Glomerular visceral epithelial cell (primary cell): ENCODE measurements at regions not wholly inside any gene's neighbourhood (a gene's known extent, or its start where the extent isn't known, plus 50 kb on each side); places are given as distances from the start of the nearest gene placed in this dataset.

Experiments used
- DNase-seq: peaks from one replicate; pipeline ENCODE4 v3.0.0-alpha.2; 2016; ENCODE audit errors: extremely low spot score

DNA sequence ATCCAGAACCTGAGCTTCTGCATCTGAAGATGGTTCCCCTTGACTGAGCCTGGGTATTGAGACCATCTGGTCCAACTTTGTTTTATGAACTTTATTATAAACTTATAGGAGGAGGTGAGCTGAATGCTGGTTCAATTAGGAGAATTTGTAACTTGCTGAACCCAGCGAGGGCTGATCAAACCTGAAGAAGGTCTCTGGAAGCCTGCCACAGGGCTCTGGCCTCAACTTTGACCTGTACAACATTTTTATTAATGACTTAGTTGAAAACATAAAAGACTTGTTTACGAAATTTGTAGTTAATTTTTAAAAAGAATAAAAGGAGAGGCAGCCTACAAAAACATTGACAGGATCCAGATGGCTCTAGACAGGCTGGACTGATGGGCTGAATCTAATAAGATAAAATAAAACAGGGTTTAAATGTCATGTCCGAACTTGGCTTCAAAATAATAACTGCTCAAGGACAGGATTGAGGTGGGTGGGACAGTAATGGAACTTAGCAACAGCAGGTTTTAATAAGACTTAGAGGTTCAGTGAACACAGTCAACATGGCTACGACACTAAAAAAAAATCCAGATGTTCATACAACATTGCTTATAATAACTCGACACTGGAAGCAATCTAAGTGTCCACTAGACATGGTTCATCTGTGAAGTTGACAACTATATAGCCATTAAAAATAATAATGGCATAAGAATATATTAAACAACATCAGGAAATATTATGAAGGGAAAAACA lies 53.4 kb upstream of the GJB5 start:
- no peak for DNase-seq
